Left hindlimb (tissue), 1 donor: ENCODE measurements at regions not wholly inside any gene's neighbourhood (a gene's known extent, or its start where the extent isn't known, plus 50 kb on each side); places are given as distances from the start of the nearest gene placed in this dataset.

ENCODE experiments used
- DNase-seq: peaks from one replicate; pipeline ENCODE4 v3.0.0-alpha.2; 2018

DNA sequence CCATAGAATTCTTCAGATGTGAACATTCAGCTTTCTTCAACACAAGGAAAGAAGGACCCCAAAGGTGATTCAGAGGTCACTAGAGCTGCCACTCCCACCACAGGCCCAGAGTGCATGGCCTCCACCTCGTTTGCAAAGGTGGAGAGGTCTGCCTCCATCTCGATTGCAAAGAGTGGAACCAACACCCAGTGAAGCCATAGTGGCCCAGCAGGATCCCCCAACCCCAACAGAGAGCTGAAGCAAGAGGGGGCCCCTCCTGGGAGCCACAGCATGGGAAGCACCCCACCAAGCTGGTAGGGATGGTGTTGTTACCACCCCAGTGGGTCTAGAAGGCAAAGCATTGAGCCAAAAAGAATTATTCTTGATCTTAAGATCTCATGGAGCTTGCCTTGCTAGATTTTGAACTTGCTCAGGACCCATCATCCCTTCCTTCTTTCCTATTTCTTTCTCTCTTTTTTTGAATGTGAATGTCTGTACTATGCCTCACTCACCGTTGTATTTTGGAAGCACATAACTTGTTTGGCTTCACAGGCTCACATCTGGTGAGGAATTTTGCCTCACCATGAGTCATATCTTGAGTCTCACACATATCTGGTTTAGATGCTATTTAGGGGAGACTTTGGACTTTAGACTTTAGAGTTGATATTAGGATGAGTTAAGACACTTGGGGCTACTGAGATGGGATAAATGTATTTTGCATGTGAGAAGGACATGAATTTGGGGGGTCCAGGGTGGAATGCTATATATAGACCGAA lies 119.2 kb downstream of the ANKRD60 start:
- no peak for DNase-seq

- no peak for DNase-seq
Measured at GRCh38 chr20:58107533-58107932, 120.9 kb downstream of the ANKRD60 start.

DNA sequence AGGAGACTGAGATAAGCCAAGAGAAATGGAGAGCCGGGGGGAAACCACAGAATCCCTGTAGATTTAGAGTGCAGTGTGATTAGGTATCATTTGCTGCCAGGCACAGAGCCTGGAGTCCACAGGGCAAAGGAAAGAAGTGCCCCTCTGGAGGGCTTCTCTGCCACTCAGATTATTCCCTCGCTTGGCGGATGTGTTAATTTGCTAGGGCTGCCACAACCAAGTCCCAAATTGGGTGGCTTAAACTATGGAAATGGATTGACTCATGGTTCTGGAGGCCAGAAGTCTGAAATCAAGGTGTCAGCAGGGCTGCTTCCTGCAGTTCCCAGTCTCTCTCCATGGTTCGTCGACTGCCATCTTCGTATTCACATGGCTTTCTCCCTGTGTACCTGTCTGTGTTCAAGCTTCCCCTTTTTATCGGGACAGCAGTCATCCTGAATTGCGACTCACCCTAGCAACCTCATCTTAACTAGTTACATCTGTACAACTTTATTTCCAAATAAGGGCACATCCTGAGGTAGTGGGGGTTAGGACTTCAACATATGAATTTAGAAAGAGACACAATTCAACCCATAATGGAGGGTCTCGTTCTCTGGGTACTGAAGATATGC lies 122.2 kb downstream of the ANKRD60 start:
- DNase-seq, result no peak

DNA sequence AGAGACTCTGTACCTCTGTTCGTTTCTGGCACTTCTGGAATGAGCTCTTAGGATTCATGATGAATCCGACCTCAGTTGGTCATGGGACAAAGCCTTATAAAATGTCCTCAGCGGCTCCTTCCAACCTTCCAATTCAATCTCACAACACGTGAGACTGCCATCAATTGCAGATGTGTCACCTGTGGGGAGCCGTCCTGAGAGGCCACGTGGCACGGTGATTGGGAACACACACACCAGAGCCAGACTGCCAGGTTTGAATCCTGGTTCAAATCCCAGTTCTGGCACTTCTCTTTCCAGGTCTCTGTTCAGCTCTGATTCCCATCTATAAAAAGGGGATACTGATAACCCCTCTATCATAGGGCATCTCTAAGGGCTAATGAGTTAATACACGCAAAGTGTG lies 124.5 kb downstream of the ANKRD60 start:
- DNase-seq, result no peak

- DNase-seq, result no peak
Measured at GRCh38 chr20:58103517-58103904, 124.9 kb downstream of the ANKRD60 start.

GRCh38 chr20:58102744-58103516 lies 125.5 kb downstream of the ANKRD60 start:
- DNase-seq, result no peak

DNA sequence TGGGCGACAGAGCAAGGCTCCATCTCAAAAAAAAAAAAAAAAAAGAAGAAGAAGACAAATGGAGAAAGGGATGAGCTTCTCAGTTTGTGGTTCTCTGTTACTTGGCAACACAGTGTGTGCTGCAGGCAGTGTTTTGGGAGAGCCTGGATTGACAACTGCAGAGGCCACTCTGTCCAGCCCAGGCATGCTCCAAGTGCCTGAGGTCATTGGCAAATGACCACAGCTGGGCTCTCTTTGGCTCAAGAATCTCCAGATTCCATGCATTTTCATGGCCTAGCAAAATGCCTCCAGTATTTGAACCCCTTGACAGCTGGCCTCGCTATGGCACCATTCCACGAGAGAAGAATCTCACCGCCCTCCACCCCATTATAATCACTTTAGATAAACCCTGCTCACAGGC lies 126.2 kb downstream of the ANKRD60 start:
- DNase-seq, result peak; percentile 64

GRCh38 chr20:58100731-58101356 lies 127.6 kb downstream of the ANKRD60 start:
- DNase-seq, result no peak

DNA sequence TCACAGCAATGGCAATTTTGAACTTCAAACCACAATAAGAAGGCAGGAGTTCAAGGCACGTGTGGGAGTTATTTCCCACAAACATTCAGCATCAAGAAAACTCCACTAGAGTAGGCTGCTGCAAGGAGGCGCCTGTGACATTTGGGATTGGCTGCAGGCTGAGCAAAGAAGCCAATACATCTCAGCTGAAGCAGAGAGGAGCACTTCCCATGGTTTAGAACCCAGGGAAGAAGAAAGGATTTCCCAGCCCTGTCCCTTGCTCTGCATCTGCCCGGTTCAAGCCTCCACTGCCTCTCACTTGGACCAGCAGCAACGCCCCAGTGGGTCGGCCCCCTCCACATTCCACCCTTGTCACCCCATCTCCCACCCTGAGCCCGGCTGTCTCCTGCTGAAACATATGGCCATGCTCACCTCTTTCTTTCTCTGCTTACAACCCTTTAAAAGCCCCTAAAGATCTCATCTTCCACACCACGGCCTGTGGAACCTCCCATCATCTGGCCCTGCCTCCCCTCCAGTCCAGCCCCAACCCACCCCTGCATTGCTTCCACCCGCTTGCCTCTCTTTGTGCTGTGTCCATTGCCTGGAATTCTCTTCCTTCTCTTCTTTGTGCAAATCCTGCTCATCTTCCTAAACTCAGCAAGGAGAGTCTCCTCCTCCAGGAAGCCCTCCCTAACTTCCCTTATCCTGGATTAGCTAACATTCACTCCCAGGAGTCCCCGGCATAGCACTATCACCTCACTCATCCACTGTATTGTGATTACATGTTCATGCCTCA lies 128.3 kb downstream of the ANKRD60 start:
- no peak for DNase-seq

DNA sequence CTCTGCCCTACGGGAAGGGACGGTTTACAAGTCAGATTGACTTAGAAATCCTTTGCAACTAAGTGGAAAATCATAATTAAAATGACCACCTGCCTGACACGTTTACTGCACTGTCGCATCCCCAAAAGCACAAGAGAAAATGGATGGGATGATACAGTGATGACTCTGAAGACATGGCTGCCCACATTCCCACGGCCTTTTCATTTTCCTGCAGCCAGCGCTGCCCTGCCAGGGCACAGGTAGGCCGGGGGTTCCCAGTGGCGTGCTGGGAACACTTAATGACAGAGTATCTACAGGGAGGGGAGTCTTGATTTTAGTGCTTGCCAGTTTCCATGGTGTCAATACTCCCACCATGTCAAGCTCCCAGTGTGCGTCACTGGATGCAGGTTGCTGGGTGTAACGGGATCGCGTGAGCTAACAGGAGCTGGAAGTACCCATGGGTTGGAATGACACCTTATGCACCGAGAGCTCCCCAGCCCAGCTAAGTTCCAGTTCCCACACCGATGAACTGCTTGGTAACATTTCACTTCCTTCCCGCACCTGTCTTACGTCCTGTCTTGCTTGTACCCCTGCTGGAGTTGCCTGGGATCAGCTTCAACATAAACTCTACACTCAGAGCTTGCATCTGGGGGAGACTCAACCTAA lies 129.0 kb downstream of the ANKRD60 start:
- no peak for DNase-seq

- no peak for DNase-seq
Measured at GRCh38 chr20:58098571-58098970, 129.9 kb downstream of the ANKRD60 start.

- no peak for DNase-seq
Measured at GRCh38 chr20:58097943-58098342, 130.5 kb downstream of the ANKRD60 start.

- no peak for DNase-seq
Measured at GRCh38 chr20:58097429-58097828, 131.0 kb downstream of the ANKRD60 start.

GRCh38 chr20:58096880-58097423 lies 131.5 kb downstream of the ANKRD60 start:
- no peak for DNase-seq

- DNase-seq, result no peak
Measured at GRCh38 chr20:58094698-58095097, 133.8 kb downstream of the ANKRD60 start.

DNA sequence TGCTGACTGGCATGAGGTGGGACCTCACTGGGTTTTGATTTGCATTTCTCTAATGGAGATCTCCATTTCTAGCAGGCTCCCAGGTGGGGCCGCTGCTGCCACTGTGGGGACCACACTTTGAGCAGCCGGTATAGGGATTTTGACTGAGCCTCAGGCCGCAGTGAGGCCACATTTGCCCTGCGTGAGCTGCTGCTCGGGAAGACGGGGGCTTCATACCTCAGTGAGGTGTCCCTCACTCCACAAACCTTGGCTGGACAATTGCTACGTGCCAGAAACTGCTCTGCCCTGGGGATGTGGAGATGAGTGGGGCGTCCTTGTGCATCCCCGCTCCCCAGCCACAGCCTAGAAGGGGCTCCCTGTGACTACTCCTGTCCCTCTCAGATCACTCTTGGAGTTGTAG lies 134.3 kb downstream of the ANKRD60 start:
- no peak for DNase-seq

GRCh38 chr20:58092871-58093270 lies 135.6 kb downstream of the ANKRD60 start:
- DNase-seq, result no peak

DNA sequence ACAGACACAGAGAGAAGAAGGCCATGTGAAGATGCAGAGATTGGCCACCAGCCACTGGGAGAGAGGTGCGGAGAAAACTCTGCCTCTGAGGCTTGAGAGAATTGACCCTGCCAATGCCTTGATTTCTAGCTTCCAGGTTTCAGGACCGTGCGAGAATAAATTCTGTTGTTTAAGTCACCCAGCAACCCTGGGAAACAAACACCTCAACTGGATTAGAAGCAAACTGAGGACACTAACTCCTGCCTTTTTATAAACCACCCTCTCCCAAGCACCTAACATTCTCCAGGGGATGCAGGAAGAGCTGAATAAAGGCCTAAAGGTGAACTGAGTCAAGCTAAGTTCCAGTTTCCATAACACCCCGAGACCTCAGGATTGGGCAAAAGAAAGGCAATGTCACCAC lies 136.1 kb downstream of the ANKRD60 start:
- DNase-seq, result no peak

DNA sequence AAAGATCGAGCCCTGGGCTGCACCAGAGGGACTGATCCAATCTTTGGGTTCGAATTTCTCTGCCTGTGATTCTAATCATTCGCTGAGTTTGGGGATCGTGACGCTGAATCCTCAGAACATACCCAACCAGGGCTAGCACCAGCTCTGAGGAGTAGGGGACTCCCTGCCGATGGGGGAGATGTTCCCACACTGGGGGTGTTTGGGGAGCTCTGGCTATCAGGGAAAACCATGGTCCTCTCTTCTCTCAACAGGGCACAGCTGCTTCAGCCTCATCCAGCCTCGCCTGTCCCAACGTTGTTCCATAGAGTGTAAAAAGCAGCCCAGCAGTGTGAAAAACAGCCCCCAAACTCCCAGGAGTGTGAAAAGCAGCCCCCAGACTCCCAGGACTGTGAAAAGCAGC lies 136.6 kb downstream of the ANKRD60 start:
- DNase-seq, result no peak

DNA sequence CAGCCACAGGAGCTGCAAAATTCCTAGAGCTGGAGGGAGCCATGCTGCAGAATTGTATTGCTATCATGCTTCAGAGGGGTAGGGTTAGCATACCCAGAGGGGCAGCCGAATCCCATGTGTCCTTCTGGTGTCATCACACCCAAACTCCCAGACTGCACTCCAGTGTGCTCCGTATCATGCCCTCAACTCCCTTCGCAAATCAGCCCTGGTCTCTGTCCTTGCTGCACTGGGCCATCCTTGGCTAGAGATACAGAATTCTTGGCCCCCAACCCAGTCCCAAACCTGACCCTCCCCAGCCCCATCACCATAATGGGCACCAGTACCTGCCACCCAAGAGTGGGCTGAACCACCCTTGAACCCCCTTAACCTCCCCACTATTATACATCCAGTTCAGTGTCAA lies 138.3 kb downstream of the ANKRD60 start:
- DNase-seq, result no peak

GRCh38 chr20:58088625-58089024 lies 139.8 kb downstream of the ANKRD60 start:
- DNase-seq, result no peak

- peak; percentile 24 for DNase-seq
Measured at GRCh38 chr20:58088105-58088504, 140.3 kb downstream of the ANKRD60 start.
